ENCODE measurements at regions not wholly inside any gene's neighbourhood (a gene's known extent, or its start where the extent isn't known, plus 50 kb on each side); places are given as distances from the start of the nearest gene placed in this dataset.
"Not testable (repeated sequence)": the region's sequence is repeated elsewhere in the genome, so short reads cannot be mapped to it uniquely, and the experiment has no call there.

- H3K36me3 ChIP-seq (ENCODE audit: insufficient read depth, low read depth, low read length); H3K27me3 ChIP-seq (ENCODE audit: insufficient read depth, low read length); H3K9me3 ChIP-seq (ENCODE audit: insufficient read depth, low read depth, low read length); H3K4me1 ChIP-seq (ENCODE audit: insufficient read depth, low read length); H3K4me3 ChIP-seq (ENCODE audit: low read length); H3K27ac ChIP-seq (ENCODE audit: low read length); H3K9ac ChIP-seq (ENCODE audit: low read depth, low read length): not testable (repeated sequence)
Observed at GRCh38 chr21:9572782-9573181, 948.6 kb upstream of the TPTE start.

- not testable (repeated sequence) for H3K4me1 ChIP-seq (ENCODE audit: insufficient read depth, low read length); H3K9ac ChIP-seq (ENCODE audit: low read depth, low read length); H3K9me3 ChIP-seq (ENCODE audit: insufficient read depth, low read depth, low read length); H3K27ac ChIP-seq (ENCODE audit: low read length); H3K36me3 ChIP-seq (ENCODE audit: insufficient read depth, low read depth, low read length); H3K4me3 ChIP-seq (ENCODE audit: low read length); H3K27me3 ChIP-seq (ENCODE audit: insufficient read depth, low read length)
Observed at GRCh38 chr21:9573528-9573927, 947.9 kb upstream of the TPTE start.

GRCh38 chr21:9579275-9579674 lies 942.1 kb upstream of the TPTE start:
- not testable (repeated sequence) for H3K4me1 ChIP-seq (ENCODE audit: insufficient read depth, low read length); H3K27me3 ChIP-seq (ENCODE audit: insufficient read depth, low read length); H3K27ac ChIP-seq (ENCODE audit: low read length); H3K9me3 ChIP-seq (ENCODE audit: insufficient read depth, low read depth, low read length); H3K36me3 ChIP-seq (ENCODE audit: insufficient read depth, low read depth, low read length); H3K9ac ChIP-seq (ENCODE audit: low read depth, low read length); H3K4me3 ChIP-seq (ENCODE audit: low read length)

- not testable (repeated sequence) for H3K9ac ChIP-seq (ENCODE audit: low read depth, low read length); H3K4me1 ChIP-seq (ENCODE audit: insufficient read depth, low read length); H3K4me3 ChIP-seq (ENCODE audit: low read length); H3K36me3 ChIP-seq (ENCODE audit: insufficient read depth, low read depth, low read length); H3K27me3 ChIP-seq (ENCODE audit: insufficient read depth, low read length); H3K27ac ChIP-seq (ENCODE audit: low read length)
- H3K9me3 ChIP-seq (ENCODE audit: insufficient read depth, low read depth, low read length), result peaks cover 10% of the 10 kb centered on the region
Observed at GRCh38 chr21:9587941-9588340, 933.4 kb upstream of the TPTE start.

- not testable (repeated sequence) for H3K4me1 ChIP-seq (ENCODE audit: insufficient read depth, low read length); H3K4me3 ChIP-seq (ENCODE audit: low read length); H3K36me3 ChIP-seq (ENCODE audit: insufficient read depth, low read depth, low read length); H3K9me3 ChIP-seq (ENCODE audit: insufficient read depth, low read depth, low read length); H3K27ac ChIP-seq (ENCODE audit: low read length); H3K27me3 ChIP-seq (ENCODE audit: insufficient read depth, low read length); H3K9ac ChIP-seq (ENCODE audit: low read depth, low read length)
Observed at GRCh38 chr21:9592591-9592990, 928.8 kb upstream of the TPTE start.

GRCh38 chr21:9593646-9594045 lies 927.7 kb upstream of the TPTE start:
- not testable (repeated sequence) for H3K36me3 ChIP-seq (ENCODE audit: insufficient read depth, low read depth, low read length); H3K9me3 ChIP-seq (ENCODE audit: insufficient read depth, low read depth, low read length); H3K9ac ChIP-seq (ENCODE audit: low read depth, low read length); H3K27me3 ChIP-seq (ENCODE audit: insufficient read depth, low read length); H3K4me1 ChIP-seq (ENCODE audit: insufficient read depth, low read length); H3K27ac ChIP-seq (ENCODE audit: low read length); H3K4me3 ChIP-seq (ENCODE audit: low read length)

GRCh38 chr21:9614011-9614410 lies 907.4 kb upstream of the TPTE start:
- H3K27ac ChIP-seq (ENCODE audit: low read length); H3K36me3 ChIP-seq (ENCODE audit: insufficient read depth, low read depth, low read length); H3K9ac ChIP-seq (ENCODE audit: low read depth, low read length); H3K9me3 ChIP-seq (ENCODE audit: insufficient read depth, low read depth, low read length); H3K4me1 ChIP-seq (ENCODE audit: insufficient read depth, low read length); H3K4me3 ChIP-seq (ENCODE audit: low read length); H3K27me3 ChIP-seq (ENCODE audit: insufficient read depth, low read length): not testable (repeated sequence)

- H3K9ac ChIP-seq (ENCODE audit: low read depth, low read length); H3K4me1 ChIP-seq (ENCODE audit: insufficient read depth, low read length); H3K27ac ChIP-seq (ENCODE audit: low read length): not testable (repeated sequence)
Observed at GRCh38 chr21:9621121-9621793, 900.1 kb upstream of the TPTE start.

GRCh38 chr21:9628051-9628450 lies 893.3 kb upstream of the TPTE start:
- not testable (repeated sequence) for H3K4me1 ChIP-seq (ENCODE audit: insufficient read depth, low read length); H3K4me3 ChIP-seq (ENCODE audit: low read length); H3K27me3 ChIP-seq (ENCODE audit: insufficient read depth, low read length); H3K9ac ChIP-seq (ENCODE audit: low read depth, low read length); H3K36me3 ChIP-seq (ENCODE audit: insufficient read depth, low read depth, low read length); H3K9me3 ChIP-seq (ENCODE audit: insufficient read depth, low read depth, low read length); H3K27ac ChIP-seq (ENCODE audit: low read length)

More at GRCh38 chr21:9621121-9621793, 900.1 kb upstream of the TPTE start:
- not testable (repeated sequence) for H3K9me3 ChIP-seq (ENCODE audit: insufficient read depth, low read depth, low read length); H3K4me3 ChIP-seq (ENCODE audit: low read length); H3K36me3 ChIP-seq (ENCODE audit: insufficient read depth, low read depth, low read length); H3K27me3 ChIP-seq (ENCODE audit: insufficient read depth, low read length)

- not testable (repeated sequence) for H3K36me3 ChIP-seq (ENCODE audit: insufficient read depth, low read depth, low read length); H3K9ac ChIP-seq (ENCODE audit: low read depth, low read length); H3K4me1 ChIP-seq (ENCODE audit: insufficient read depth, low read length); H3K27ac ChIP-seq (ENCODE audit: low read length); H3K4me3 ChIP-seq (ENCODE audit: low read length); H3K27me3 ChIP-seq (ENCODE audit: insufficient read depth, low read length)
- peaks cover 50% of the 10 kb centered on the region for H3K9me3 ChIP-seq (ENCODE audit: insufficient read depth, low read depth, low read length)
Observed at GRCh38 chr21:9647409-9647808, 874.0 kb upstream of the TPTE start.

- not testable (repeated sequence) for H3K27ac ChIP-seq (ENCODE audit: low read length); H3K4me1 ChIP-seq (ENCODE audit: insufficient read depth, low read length); H3K9ac ChIP-seq (ENCODE audit: low read depth, low read length); H3K27me3 ChIP-seq (ENCODE audit: insufficient read depth, low read length); H3K4me3 ChIP-seq (ENCODE audit: low read length); H3K36me3 ChIP-seq (ENCODE audit: insufficient read depth, low read depth, low read length)
- peaks cover 57% of the 10 kb centered on the region for H3K9me3 ChIP-seq (ENCODE audit: insufficient read depth, low read depth, low read length)
Observed at GRCh38 chr21:9648331-9648730, 873.1 kb upstream of the TPTE start.

GRCh38 chr21:9648947-9649720 lies 872.2 kb upstream of the TPTE start:
- not testable (repeated sequence) for H3K4me1 ChIP-seq (ENCODE audit: insufficient read depth, low read length); H3K27ac ChIP-seq (ENCODE audit: low read length); H3K36me3 ChIP-seq (ENCODE audit: insufficient read depth, low read depth, low read length); H3K27me3 ChIP-seq (ENCODE audit: insufficient read depth, low read length); H3K4me3 ChIP-seq (ENCODE audit: low read length); H3K9ac ChIP-seq (ENCODE audit: low read depth, low read length)
- peaks cover 65% of the 10 kb centered on the region for H3K9me3 ChIP-seq (ENCODE audit: insufficient read depth, low read depth, low read length)
